Prostate gland (tissue), 2 donors: ENCODE measurements at regions not wholly inside any gene's neighbourhood (a gene's known extent, or its start where the extent isn't known, plus 50 kb on each side); places are given as distances from the start of the nearest gene placed in this dataset.

ENCODE experiments used
- DNase-seq: peaks from one replicate; pipeline ENCODE4 v3.0.0-alpha.2; 2019; ENCODE audit warnings: low spot score
- H3K27ac ChIP-seq, 2 donors: fragments of 200-600 bp; sonication (generic); 2 replicates each; pipeline ENCODE4 v1.5.1; 2017 to 2019
- H3K27me3 ChIP-seq: fragments of 200-600 bp; sonication (generic); replicated peaks from 2 replicates; pipeline ENCODE4 v1.5.1; 2019; ENCODE audit not compliant: insufficient read depth
- H3K36me3 ChIP-seq, 2 donors: fragments of 200-600 bp; sonication (generic); 1 replicate in 1 of 2; 2 replicates in 1 of 2; pipeline versions ENCODE4 v1.5.1 to v1.8.1; 2017 to 2019
- H3K4me1 ChIP-seq: fragments of 200-600 bp; sonication (generic); replicated peaks from 2 replicates; pipeline ENCODE4 v1.5.1; 2019
- H3K4me3 ChIP-seq, 2 donors: fragments of 200-600 bp; sonication (generic); 2 replicates each; pipeline ENCODE4 v1.5.1; 2017 to 2019
- H3K9me3 ChIP-seq: fragments of 200-600 bp; sonication (generic); 2 replicates; pipeline ENCODE4 v1.5.1; 2017
- POLR2A ChIP-seq: fragments of 450-650 bp; IDR thresholded peaks from one replicate; pipeline ENCODE4 v1.6.1; 2016; ENCODE audit warnings: antibody characterized with exemption, mild to moderate bottlenecking
- POLR2AphosphoS5 ChIP-seq: sonication (generic); formaldehyde crosslinking; IDR thresholded peaks from one replicate; pipeline ENCODE4 v1.6.1; 2017; ENCODE audit warnings: antibody characterized with exemption
- WGBS: methylation state at CpG from one replicate; pipeline ENCODE4 v1.1.5; 2018; 5-methylcytosine and 5-hydroxymethylcytosine counted together
- intact Hi-C: fragments of 100-400 bp; cut with DNase I; formaldehyde crosslinking; loops from one replicate; pipeline ENCODE4 v1.14.2; 2022
- TF ChIP-seq, protein P1 (sequence below), 4 experiments: fragments of 200-600 bp in 2 of 4; fragments of 450-650 bp in 2 of 4; sonication (generic) in 2 of 4; IDR thresholded peaks; 1 replicate in 3 of 4; 2 replicates in 1 of 4; pipeline ENCODE4 v1.5.1; 2016 to 2019; ENCODE audit warnings: antibody characterized with exemption in 4 of 4, mild to moderate bottlenecking in 2 of 4, moderate library complexity in 2 of 4

DNA sequence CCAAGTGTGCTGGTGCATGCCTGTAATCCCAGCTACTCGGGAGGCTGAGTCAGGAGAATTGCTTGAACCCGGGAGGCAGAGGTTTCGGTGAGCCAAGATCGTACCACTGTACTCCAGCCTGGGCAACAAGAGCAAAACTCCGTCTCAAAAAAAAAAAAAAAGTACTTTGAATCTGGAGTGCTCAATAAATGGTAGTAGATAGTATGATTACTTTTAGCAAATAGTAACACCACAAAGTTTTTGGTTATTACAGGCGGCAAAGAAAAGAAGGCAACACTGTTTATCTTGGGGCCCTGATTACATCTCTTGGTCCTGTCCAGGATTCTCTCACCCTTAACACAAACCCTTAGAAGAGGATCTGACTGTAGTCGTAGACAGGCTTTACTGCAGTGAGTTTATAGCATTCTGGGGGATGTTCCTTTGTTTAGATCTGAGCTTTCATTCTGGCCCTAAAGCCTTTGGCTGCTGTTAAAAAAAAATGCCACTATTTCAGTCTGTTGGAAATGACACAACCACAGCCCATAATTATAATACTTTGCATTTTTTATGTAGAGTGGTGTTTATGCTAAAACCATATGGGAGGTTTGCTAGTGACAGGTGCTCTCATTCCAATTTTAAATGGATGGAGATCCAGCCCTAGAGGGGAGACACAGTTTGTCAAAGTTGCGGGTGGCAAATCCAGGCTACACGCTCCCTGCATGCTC lies 79.7 kb upstream of the SLC2A1 start:
- Histone ChIP-seq H3K27ac (no peak overlapping the region), H3K9me3 (no peaks in the 10 kb centered on the region), H3K27me3 (no peaks in the 10 kb centered on the region), H3K4me3 (no peak overlapping the region), H3K4me1 (no peaks in the 10 kb centered on the region), H3K36me3 (no peaks in the 10 kb centered on the region)
- no peak for DNase-seq
- intact Hi-C loops, result no loop called here
- TF ChIP-seq, protein P1, sequence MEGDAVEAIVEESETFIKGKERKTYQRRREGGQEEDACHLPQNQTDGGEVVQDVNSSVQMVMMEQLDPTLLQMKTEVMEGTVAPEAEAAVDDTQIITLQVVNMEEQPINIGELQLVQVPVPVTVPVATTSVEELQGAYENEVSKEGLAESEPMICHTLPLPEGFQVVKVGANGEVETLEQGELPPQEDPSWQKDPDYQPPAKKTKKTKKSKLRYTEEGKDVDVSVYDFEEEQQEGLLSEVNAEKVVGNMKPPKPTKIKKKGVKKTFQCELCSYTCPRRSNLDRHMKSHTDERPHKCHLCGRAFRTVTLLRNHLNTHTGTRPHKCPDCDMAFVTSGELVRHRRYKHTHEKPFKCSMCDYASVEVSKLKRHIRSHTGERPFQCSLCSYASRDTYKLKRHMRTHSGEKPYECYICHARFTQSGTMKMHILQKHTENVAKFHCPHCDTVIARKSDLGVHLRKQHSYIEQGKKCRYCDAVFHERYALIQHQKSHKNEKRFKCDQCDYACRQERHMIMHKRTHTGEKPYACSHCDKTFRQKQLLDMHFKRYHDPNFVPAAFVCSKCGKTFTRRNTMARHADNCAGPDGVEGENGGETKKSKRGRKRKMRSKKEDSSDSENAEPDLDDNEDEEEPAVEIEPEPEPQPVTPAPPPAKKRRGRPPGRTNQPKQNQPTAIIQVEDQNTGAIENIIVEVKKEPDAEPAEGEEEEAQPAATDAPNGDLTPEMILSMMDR (IDR thresholded peaks at IDR 0.05), result no peak
- TF ChIP-seq POLR2AphosphoS5, result no peak
- no peak for TF ChIP-seq POLR2A
- 43% methylated on average over 9 of the region's 9 CpGs for WGBS

DNA sequence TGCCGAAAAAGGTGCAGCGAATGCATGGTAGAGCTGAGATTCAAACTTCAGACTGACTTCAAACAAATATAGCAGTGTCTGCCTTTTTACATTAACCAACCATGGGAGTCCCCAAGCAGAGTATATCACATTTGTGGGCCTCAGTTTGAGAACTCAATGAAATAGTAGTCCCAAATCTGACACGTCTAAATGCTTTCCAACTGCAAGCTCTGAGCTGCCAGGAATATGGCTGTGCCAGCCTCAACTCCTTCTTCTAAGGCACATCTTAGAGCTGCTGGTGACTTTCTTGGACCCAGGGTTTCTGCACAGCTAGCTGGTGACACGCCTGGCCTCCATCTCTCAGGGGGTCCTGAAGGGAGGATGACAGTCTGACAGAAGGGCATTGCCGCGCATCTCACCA lies 78.8 kb upstream of the SLC2A1 start:
- Histone ChIP-seq H3K36me3 (no peaks in the 10 kb centered on the region), H3K4me1 (no peaks in the 10 kb centered on the region), H3K4me3 (no peak overlapping the region), H3K27me3 (no peaks in the 10 kb centered on the region), H3K9me3 (no peaks in the 10 kb centered on the region), H3K27ac (no peak overlapping the region)
- TF ChIP-seq POLR2A (no peak), POLR2AphosphoS5 (no peak)
- TF ChIP-seq, protein P1 (IDR thresholded peaks at IDR 0.05), result no peak
- no peak for DNase-seq
- intact Hi-C loops, result no loop called here
- 92% methylated on average over 6 of the region's 6 CpGs for WGBS

DNA sequence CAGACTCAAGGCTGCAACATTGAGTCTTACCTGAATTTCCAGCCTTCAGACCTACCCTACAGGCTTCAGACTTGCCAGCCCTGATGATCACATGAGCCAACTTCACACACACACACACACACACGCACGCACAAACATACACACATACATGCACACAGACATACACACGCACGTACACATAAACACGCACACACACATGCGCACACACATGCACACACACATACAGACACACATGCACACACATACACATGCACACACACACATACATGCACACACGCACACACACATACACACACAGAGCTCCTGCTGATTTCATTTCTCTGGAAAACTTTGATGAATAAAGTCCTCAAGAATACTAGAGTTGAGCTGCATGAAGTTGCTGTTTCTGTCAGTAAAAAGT lies 78.3 kb upstream of the SLC2A1 start:
- Histone ChIP-seq H3K4me1 (no peaks in the 10 kb centered on the region), H3K27ac (no peak overlapping the region), H3K27me3 (no peaks in the 10 kb centered on the region), H3K4me3 (no peak overlapping the region), H3K9me3 (no peaks in the 10 kb centered on the region), H3K36me3 (no peaks in the 10 kb centered on the region)
- TF ChIP-seq POLR2A (no peak), POLR2AphosphoS5 (no peak)
- TF ChIP-seq, protein P1 (IDR thresholded peaks at IDR 0.05), result no peak
- WGBS, result 97% methylated on average over 7 of the region's 7 CpGs
- intact Hi-C loops, result no loop called here
- DNase-seq, result no peak

DNA sequence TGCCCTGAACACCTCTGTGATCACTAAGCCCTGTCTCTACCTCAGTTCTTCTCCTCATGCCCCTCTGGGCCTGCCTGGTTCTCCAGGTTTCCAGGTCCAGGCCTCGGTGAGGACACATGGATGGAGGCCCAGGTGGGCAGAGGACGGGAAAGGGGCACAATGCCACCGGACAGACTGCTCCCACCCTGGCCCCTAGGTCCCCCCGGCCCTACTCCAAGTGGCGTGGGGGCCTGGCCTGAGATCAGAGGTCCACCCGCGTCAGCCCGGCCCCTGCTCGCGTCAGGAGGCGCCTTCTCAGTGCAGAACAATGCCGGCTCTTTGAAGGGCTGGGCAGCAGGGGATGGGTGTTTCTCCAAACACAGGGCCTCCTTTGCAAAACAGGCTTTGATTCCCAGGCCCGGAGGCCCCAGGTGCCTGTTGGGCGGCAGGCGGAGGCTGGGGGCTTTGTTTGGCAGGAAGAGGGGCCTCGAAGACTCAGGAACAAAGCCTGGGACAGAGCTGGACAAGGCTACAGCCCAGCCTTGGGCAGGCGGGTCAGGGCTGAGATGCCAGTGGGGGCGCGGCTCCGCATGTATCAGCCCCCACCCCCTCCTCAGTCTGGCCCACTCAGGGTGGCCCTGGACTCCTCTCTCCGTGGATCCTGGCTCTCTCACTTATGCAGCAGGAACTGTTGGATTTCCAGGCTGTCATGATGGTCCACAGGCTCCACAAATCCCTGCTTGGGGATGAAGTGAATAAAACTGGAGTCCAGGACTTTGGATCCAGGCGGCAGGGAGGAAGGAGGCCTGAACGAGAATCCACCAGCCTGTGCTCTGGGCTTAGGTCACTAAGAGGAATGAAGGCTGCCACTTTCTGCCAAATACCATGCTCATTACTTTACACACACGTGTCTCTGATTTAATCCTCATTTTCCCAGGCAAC lies 77.4 kb upstream of the SLC2A1 start:
- no peaks in the 10 kb centered on the region for H3K4me1 ChIP-seq
- H3K4me3 ChIP-seq, result no peak overlapping the region
- intact Hi-C loops, result no loop called here
- no peak overlapping the region for H3K27ac ChIP-seq
- 74% methylated on average over 23 of the region's 24 CpGs for WGBS
- H3K36me3 ChIP-seq, result no peaks in the 10 kb centered on the region
- TF ChIP-seq POLR2A, result no peak
- TF ChIP-seq POLR2AphosphoS5, result no peak
- TF ChIP-seq, protein P1 (IDR thresholded peaks at IDR 0.05), result no peak
- H3K27me3 ChIP-seq, result no peaks in the 10 kb centered on the region
- no peaks in the 10 kb centered on the region for H3K9me3 ChIP-seq
- no peak for DNase-seq
